ENCODE measurements at regions not wholly inside any gene's neighbourhood (a gene's known extent, or its start where the extent isn't known, plus 50 kb on each side); places are given as distances from the start of the nearest gene placed in this dataset.

- H3K9me3 ChIP-seq (ENCODE audit: control insufficient read depth in 1 of 2, low read length in 2 of 2): no peaks in the 10 kb centered on the region
- no peaks in the 10 kb centered on the region for H3K36me3 ChIP-seq (ENCODE audit: control insufficient read depth in 1 of 2, insufficient read depth in 2 of 2, low read length in 2 of 2)
- H3K4me3 ChIP-seq (ENCODE audit: low read depth in 1 of 2, low read length in 2 of 2): no peak overlapping the region
- H3K27ac ChIP-seq (ENCODE audit: low read length): no peak overlapping the region
- no peaks in the 10 kb centered on the region for H3K27me3 ChIP-seq (ENCODE audit: low read depth, low read length)
- peaks cover 0 to 13% of the 10 kb centered on the region in 2 donors for H3K4me1 ChIP-seq (ENCODE audit: control insufficient read depth in 1 of 2, insufficient read depth in 2 of 2, low read length in 2 of 2)
Measured at GRCh38 chr10:78292250-78292981, 258.8 kb downstream of the RPS24 start.

GRCh38 chr10:78292982-78293865 lies 259.6 kb downstream of the RPS24 start:
- Histone ChIP-seq H3K4me1 (ENCODE audit: control insufficient read depth in 1 of 2, insufficient read depth in 2 of 2, low read length in 2 of 2) (peaks cover 0 to 13% of the 10 kb centered on the region in 2 donors), H3K36me3 (ENCODE audit: control insufficient read depth in 1 of 2, insufficient read depth in 2 of 2, low read length in 2 of 2) (no peaks in the 10 kb centered on the region), H3K27me3 (ENCODE audit: low read depth, low read length) (no peaks in the 10 kb centered on the region), H3K4me3 (ENCODE audit: low read depth in 1 of 2, low read length in 2 of 2) (no peak overlapping the region), H3K27ac (ENCODE audit: low read length) (no peak overlapping the region), H3K9me3 (ENCODE audit: control insufficient read depth in 1 of 2, low read length in 2 of 2) (no peaks in the 10 kb centered on the region)

GRCh38 chr10:78295242-78295641 lies 261.6 kb downstream of the RPS24 start:
- Histone ChIP-seq H3K4me1 (ENCODE audit: control insufficient read depth in 1 of 2, insufficient read depth in 2 of 2, low read length in 2 of 2) (peaks cover 0 to 22% of the 10 kb centered on the region in 2 donors), H3K36me3 (ENCODE audit: control insufficient read depth in 1 of 2, insufficient read depth in 2 of 2, low read length in 2 of 2) (no peaks in the 10 kb centered on the region), H3K4me3 (ENCODE audit: low read depth in 1 of 2, low read length in 2 of 2) (no peak overlapping the region), H3K27me3 (ENCODE audit: low read depth, low read length) (no peaks in the 10 kb centered on the region), H3K27ac (ENCODE audit: low read length) (peak overlapping the region; percentile 30), H3K9me3 (ENCODE audit: control insufficient read depth in 1 of 2, low read length in 2 of 2) (no peaks in the 10 kb centered on the region)

- Histone ChIP-seq H3K4me1 (ENCODE audit: control insufficient read depth in 1 of 2, insufficient read depth in 2 of 2, low read length in 2 of 2) (peaks cover 0 to 25% of the 10 kb centered on the region in 2 donors), H3K27ac (ENCODE audit: low read length) (no peak overlapping the region), H3K36me3 (ENCODE audit: control insufficient read depth in 1 of 2, insufficient read depth in 2 of 2, low read length in 2 of 2) (no peaks in the 10 kb centered on the region), H3K9me3 (ENCODE audit: control insufficient read depth in 1 of 2, low read length in 2 of 2) (no peaks in the 10 kb centered on the region), H3K27me3 (ENCODE audit: low read depth, low read length) (no peaks in the 10 kb centered on the region), H3K4me3 (ENCODE audit: low read depth in 1 of 2, low read length in 2 of 2) (no peak overlapping the region)
Measured at GRCh38 chr10:78296785-78297184, 263.1 kb downstream of the RPS24 start.

GRCh38 chr10:78297997-78298396 lies 264.3 kb downstream of the RPS24 start:
- peak overlapping the region; percentile 5 for H3K27ac ChIP-seq (ENCODE audit: low read length)
- H3K9me3 ChIP-seq (ENCODE audit: control insufficient read depth in 1 of 2, low read length in 2 of 2): no peaks in the 10 kb centered on the region
- no peaks in the 10 kb centered on the region for H3K27me3 ChIP-seq (ENCODE audit: low read depth, low read length)
- no peaks in the 10 kb centered on the region for H3K36me3 ChIP-seq (ENCODE audit: control insufficient read depth in 1 of 2, insufficient read depth in 2 of 2, low read length in 2 of 2)
- H3K4me3 ChIP-seq (ENCODE audit: low read depth in 1 of 2, low read length in 2 of 2): no peak overlapping the region
- H3K4me1 ChIP-seq (ENCODE audit: control insufficient read depth in 1 of 2, insufficient read depth in 2 of 2, low read length in 2 of 2): peaks cover 8 to 36% of the 10 kb centered on the region in 2 donors

GRCh38 chr10:78298835-78299234 lies 265.2 kb downstream of the RPS24 start:
- Histone ChIP-seq H3K36me3 (ENCODE audit: control insufficient read depth in 1 of 2, insufficient read depth in 2 of 2, low read length in 2 of 2) (no peaks in the 10 kb centered on the region), H3K9me3 (ENCODE audit: control insufficient read depth in 1 of 2, low read length in 2 of 2) (no peaks in the 10 kb centered on the region), H3K27ac (ENCODE audit: low read length) (peak overlapping the region; percentile 5), H3K27me3 (ENCODE audit: low read depth, low read length) (no peaks in the 10 kb centered on the region), H3K4me1 (ENCODE audit: control insufficient read depth in 1 of 2, insufficient read depth in 2 of 2, low read length in 2 of 2) (peaks cover 11 to 41% of the 10 kb centered on the region in 2 donors), H3K4me3 (ENCODE audit: low read depth in 1 of 2, low read length in 2 of 2) (no peak overlapping the region)

- no peaks in the 10 kb centered on the region for H3K27me3 ChIP-seq (ENCODE audit: low read depth, low read length)
- H3K27ac ChIP-seq (ENCODE audit: low read length): peak overlapping the region; percentile 29
- no peak overlapping the region for H3K4me3 ChIP-seq (ENCODE audit: low read depth in 1 of 2, low read length in 2 of 2)
- H3K4me1 ChIP-seq (ENCODE audit: control insufficient read depth in 1 of 2, insufficient read depth in 2 of 2, low read length in 2 of 2): peaks cover 11 to 37% of the 10 kb centered on the region in 2 donors
- no peaks in the 10 kb centered on the region for H3K36me3 ChIP-seq (ENCODE audit: control insufficient read depth in 1 of 2, insufficient read depth in 2 of 2, low read length in 2 of 2)
- H3K9me3 ChIP-seq (ENCODE audit: control insufficient read depth in 1 of 2, low read length in 2 of 2): no peaks in the 10 kb centered on the region
Measured at GRCh38 chr10:78299851-78300468, 266.3 kb downstream of the RPS24 start.

GRCh38 chr10:78300526-78300925 lies 266.9 kb downstream of the RPS24 start:
- no peaks in the 10 kb centered on the region for H3K9me3 ChIP-seq (ENCODE audit: control insufficient read depth in 1 of 2, low read length in 2 of 2)
- no peaks in the 10 kb centered on the region for H3K36me3 ChIP-seq (ENCODE audit: control insufficient read depth in 1 of 2, insufficient read depth in 2 of 2, low read length in 2 of 2)
- peaks cover 11 to 31% of the 10 kb centered on the region in 2 donors for H3K4me1 ChIP-seq (ENCODE audit: control insufficient read depth in 1 of 2, insufficient read depth in 2 of 2, low read length in 2 of 2)
- H3K4me3 ChIP-seq (ENCODE audit: low read depth in 1 of 2, low read length in 2 of 2): no peak overlapping the region
- H3K27me3 ChIP-seq (ENCODE audit: low read depth, low read length): no peaks in the 10 kb centered on the region
- no peak overlapping the region for H3K27ac ChIP-seq (ENCODE audit: low read length)

GRCh38 chr10:78301481-78301880 lies 267.8 kb downstream of the RPS24 start:
- peaks cover 11 to 36% of the 10 kb centered on the region in 2 donors for H3K4me1 ChIP-seq (ENCODE audit: control insufficient read depth in 1 of 2, insufficient read depth in 2 of 2, low read length in 2 of 2)
- no peak overlapping the region for H3K4me3 ChIP-seq (ENCODE audit: low read depth in 1 of 2, low read length in 2 of 2)
- no peak overlapping the region for H3K27ac ChIP-seq (ENCODE audit: low read length)
- no peaks in the 10 kb centered on the region for H3K27me3 ChIP-seq (ENCODE audit: low read depth, low read length)
- H3K9me3 ChIP-seq (ENCODE audit: control insufficient read depth in 1 of 2, low read length in 2 of 2): no peaks in the 10 kb centered on the region
- no peaks in the 10 kb centered on the region for H3K36me3 ChIP-seq (ENCODE audit: control insufficient read depth in 1 of 2, insufficient read depth in 2 of 2, low read length in 2 of 2)

- Histone ChIP-seq H3K4me1 (ENCODE audit: control insufficient read depth in 1 of 2, insufficient read depth in 2 of 2, low read length in 2 of 2) (peaks cover 11 to 36% of the 10 kb centered on the region in 2 donors), H3K4me3 (ENCODE audit: low read depth in 1 of 2, low read length in 2 of 2) (peak overlapping the region; percentile 64 to 65), H3K27me3 (ENCODE audit: low read depth, low read length) (no peaks in the 10 kb centered on the region), H3K36me3 (ENCODE audit: control insufficient read depth in 1 of 2, insufficient read depth in 2 of 2, low read length in 2 of 2) (no peaks in the 10 kb centered on the region), H3K27ac (ENCODE audit: low read length) (peak overlapping the region; percentile 74), H3K9me3 (ENCODE audit: control insufficient read depth in 1 of 2, low read length in 2 of 2) (no peaks in the 10 kb centered on the region)
Measured at GRCh38 chr10:78301891-78302738, 268.5 kb downstream of the RPS24 start.

GRCh38 chr10:78302739-78302988 lies 269.0 kb downstream of the RPS24 start:
- Histone ChIP-seq H3K27me3 (ENCODE audit: low read depth, low read length) (no peaks in the 10 kb centered on the region), H3K36me3 (ENCODE audit: control insufficient read depth in 1 of 2, insufficient read depth in 2 of 2, low read length in 2 of 2) (no peaks in the 10 kb centered on the region), H3K9me3 (ENCODE audit: control insufficient read depth in 1 of 2, low read length in 2 of 2) (no peaks in the 10 kb centered on the region), H3K4me1 (ENCODE audit: control insufficient read depth in 1 of 2, insufficient read depth in 2 of 2, low read length in 2 of 2) (peaks cover 11 to 36% of the 10 kb centered on the region in 2 donors), H3K4me3 (ENCODE audit: low read depth in 1 of 2, low read length in 2 of 2) (peak overlapping the region; percentile 64 to 65), H3K27ac (ENCODE audit: low read length) (peak overlapping the region; percentile 74)

All from muscle layer of duodenum (tissue), 2 donors.